MM.1S (cell line): ENCODE measurements at regions not wholly inside any gene's neighbourhood (a gene's known extent, or its start where the extent isn't known, plus 50 kb on each side); places are given as distances from the start of the nearest gene placed in this dataset.
"Not testable (repeated sequence)": the region's sequence is repeated elsewhere in the genome, so short reads cannot be mapped to it uniquely, and the experiment has no call there.

Experiments used
- CTCF ChIP-seq: fragments of 300-600 bp; sonication (generic); IDR thresholded peaks from 2 replicates; pipeline ENCODE4 v1.5.1; 2016; ENCODE audit warnings: antibody characterized with exemption, low read length, mixed read lengths
- EZH2 ChIP-seq: fragments of 300-600 bp; sonication (generic); optimal IDR thresholded peaks from 2 replicates; pipeline ENCODE3; 2017; ENCODE audit warnings: low read depth, mild to moderate bottlenecking, antibody characterized with exemption, low read length, mixed read lengths

DNA sequence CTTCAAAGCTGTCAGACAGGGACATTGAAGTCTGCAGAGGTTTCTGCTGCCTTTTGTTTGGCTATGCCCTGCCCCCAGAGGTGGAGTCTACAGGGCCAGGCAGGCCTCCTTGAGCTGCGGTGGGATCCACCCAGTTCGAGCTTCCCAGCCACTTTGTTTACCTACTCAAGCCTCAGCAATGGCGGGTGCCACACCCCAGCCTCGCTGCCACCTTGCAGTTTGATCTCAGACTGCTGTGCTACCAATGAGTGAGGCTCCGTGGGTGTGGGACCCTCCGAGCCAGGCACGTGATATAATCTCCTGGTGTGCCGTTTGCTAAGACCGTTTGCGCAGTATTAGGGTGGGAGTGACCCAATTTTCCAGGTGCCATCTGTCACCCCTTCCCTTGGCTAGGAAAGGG, 320.1 kb upstream of the STXBP6 start:
- TF ChIP-seq CTCF, EZH2: not testable (repeated sequence)
